Central memory CD4-positive, alpha-beta T cell (primary cell): ENCODE measurements at regions not wholly inside any gene's neighbourhood (a gene's known extent, or its start where the extent isn't known, plus 50 kb on each side); places are given as distances from the start of the nearest gene placed in this dataset.

Source experiments
- DNase-seq: peaks from one replicate; pipeline ENCODE4 v3.0.0; 2022

GRCh38 chr9:87427851-87428506 lies 69.7 kb upstream of the DAPK1 start:
- no peak for DNase-seq

DNA sequence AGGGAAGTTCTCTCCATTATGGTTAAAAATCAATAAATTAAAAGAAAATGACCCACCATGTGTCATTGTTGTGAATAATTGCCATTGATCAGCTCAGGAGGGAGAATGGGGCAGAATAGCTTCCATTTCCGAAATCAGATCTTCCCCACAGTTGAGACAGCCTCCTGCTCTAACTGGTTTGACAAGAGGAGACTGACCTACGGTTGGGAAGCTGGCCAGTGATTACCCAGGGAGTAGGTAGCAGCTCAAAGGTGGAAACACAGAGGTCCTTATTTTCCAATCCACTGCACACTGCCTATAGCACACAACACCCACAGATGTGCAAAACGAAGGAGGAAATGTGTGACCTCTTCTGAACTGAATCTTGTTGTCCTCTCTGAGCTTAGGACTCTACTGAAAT lies 69.0 kb upstream of the DAPK1 start:
- DNase-seq, result no peak

GRCh38 chr9:87431837-87432236 lies 65.8 kb upstream of the DAPK1 start:
- no peak for DNase-seq

GRCh38 chr9:87433853-87434252 lies 63.8 kb upstream of the DAPK1 start:
- DNase-seq, result no peak

- no peak for DNase-seq
These were observed 63.3 kb upstream of the DAPK1 start for GRCh38 chr9:87434366-87434765.

DNA sequence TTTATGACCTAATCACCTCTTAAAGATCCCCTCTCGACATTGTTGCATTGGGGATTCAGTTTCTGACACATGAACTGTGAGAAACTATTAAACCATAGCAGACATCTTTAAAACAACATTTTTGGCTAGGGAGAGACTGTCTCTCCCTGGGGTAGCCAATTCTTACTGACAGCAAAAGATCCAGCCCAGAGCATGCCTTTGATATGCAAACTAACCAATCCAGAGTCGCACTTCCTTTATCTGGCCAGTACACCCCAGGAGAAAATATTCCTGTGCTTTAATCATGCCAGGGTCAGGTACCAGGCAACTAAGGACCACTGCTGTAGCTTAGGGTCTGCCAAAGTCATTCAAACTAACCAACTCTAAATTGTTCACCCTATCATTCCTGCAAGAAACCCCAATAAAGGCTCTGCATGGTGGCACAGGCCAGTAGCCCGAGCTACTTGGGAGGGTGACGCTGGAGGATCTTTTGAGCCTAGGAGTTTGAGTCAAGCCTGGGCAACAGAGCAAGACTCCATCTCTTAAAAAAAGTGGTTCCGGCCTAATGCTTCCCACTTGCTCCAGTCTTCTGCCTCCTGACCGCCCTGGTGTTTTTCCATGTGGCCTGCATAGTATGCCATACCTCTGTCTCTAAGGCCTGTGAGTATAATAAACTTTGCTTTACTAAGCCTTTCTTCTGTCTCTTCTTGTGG lies 62.3 kb upstream of the DAPK1 start:
- no peak for DNase-seq

DNA sequence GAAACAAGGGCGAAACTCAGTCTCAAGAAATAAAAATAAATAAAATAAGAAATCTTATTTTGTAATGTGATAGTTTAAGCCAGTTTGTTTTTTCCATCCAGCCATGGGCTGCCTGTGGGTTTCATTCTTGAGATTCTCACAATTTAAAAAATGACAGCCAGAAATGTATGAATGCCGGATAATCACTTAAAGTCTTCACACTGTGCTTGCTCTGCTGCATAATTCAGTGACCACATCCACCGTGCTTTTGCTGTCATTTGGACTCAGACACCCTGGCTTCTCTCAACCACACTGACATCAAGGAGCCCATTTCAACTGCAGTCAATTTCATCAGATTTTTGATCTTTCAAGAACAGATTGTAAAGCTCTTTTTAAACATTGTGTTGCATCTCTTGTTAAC lies 61.0 kb upstream of the DAPK1 start:
- DNase-seq, result no peak

- no peak for DNase-seq
These were observed 59.7 kb upstream of the DAPK1 start for GRCh38 chr9:87437966-87438365.

GRCh38 chr9:87441251-87441650 lies 56.4 kb upstream of the DAPK1 start:
- DNase-seq, result no peak

DNA sequence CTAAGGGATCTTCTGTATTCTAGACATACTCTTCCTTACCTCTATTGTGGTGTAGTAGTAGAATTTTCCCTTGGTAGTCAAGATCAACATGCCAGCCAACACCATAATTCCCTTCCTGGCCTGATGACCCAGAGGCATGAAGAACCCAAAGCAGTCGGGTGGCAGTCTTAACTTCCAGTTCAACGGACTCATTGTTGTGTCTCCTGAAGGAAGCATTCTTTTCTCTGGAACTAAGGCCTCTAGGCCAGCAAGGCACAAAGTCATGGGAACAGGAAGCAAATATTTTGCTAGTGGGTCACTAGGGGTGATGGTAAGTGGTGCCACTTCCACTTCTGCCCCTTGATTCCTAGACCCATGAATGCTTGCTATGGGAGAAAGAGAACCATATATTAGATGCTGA lies 55.2 kb upstream of the DAPK1 start:
- no peak for DNase-seq

- no peak for DNase-seq
These were observed 54.7 kb upstream of the DAPK1 start for GRCh38 chr9:87443006-87443405.

DNA sequence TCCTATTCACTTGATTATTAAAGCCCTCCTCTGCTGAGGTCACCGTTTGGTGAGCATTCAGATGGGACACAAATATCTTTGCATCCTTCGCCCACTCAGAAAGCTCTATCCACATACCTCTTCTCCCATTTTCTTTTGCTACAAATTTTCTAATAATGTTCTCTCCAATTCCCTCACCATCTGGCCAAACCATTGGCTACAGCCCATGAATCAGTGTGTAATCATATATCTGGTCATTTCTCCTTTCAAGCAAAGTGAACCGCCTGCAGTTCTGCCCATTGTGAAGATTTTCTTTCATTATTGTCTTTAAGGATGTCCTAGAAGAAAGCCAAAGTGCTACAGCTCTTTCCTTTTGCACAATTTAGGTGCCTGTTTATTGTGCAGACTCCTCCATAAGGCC lies 54.2 kb upstream of the DAPK1 start:
- no peak for DNase-seq

- DNase-seq, result no peak
These were observed 52.0 kb upstream of the DAPK1 start for GRCh38 chr9:87445646-87446045.

GRCh38 chr9:87446527-87446926 lies 51.1 kb upstream of the DAPK1 start:
- DNase-seq, result no peak

DNA sequence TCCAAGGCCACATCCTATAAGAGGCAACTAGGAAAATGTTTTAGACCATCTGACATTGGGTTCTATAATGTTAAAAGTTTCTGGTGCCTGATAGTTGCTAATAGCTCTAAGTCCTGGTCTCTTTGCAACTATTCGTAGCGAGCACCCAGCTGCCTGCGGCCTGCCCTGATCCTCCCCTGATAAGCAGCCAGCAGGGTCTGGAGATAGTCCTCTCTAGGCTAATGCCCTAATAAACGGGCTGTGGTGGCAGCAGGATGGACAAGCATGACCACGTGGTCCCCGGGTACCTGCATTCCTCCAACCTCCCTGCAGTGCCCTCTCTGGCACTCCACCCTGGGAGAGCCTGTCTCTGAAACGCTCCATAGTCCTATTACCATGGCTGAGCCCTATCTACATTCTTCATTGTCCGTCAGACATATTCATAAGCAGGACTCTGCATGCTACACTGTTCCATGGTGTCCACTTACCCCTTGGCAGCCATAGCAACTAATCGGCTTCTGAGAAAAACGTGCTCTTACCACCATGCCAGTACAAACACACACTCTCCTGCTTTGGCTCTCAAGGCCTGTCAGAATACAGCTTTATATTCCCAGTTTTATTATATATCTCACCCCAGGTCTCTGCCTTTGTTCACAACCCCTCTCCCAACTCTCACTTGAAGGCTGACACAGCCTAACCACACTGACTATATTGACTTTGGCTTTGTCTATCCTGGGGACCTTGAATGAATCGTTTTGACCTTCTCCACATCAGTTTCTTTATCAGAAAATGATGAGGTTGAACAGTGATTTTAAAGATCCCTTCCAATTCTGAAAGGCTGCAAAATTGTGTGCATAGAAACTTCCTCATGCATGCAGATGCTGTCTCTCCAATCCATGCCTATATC lies 49.9 kb upstream of the DAPK1 start:
- DNase-seq, result no peak
